G401.6 (cell line): ENCODE measurements at regions not wholly inside any gene's neighbourhood (a gene's known extent, or its start where the extent isn't known, plus 50 kb on each side); places are given as distances from the start of the nearest gene placed in this dataset.
"Not testable (repeated sequence)": the region's sequence is repeated elsewhere in the genome, so short reads cannot be mapped to it uniquely, and the experiment has no call there.

Experiments
- FAIRE-seq: peaks from 2 replicates; lab custom pipeline; 2012; peaks lifted over from hg19 to GRCh38; lab: Jason Lieb, UNC

GRCh38 chr6:4250645-4251044 is 115.3 kb upstream of the ECI2 start:
- no peak for FAIRE-seq

- not testable (repeated sequence) for FAIRE-seq
Observed at GRCh38 chr6:4243832-4244231, 108.5 kb upstream of the ECI2 start.

- no peak for FAIRE-seq
Observed at GRCh38 chr6:4243237-4243636, 107.9 kb upstream of the ECI2 start.

- FAIRE-seq = no peak
Observed at GRCh38 chr6:4242601-4243000, 107.2 kb upstream of the ECI2 start.

- no peak for FAIRE-seq
Observed at GRCh38 chr6:4240148-4240547, 104.8 kb upstream of the ECI2 start.

GRCh38 chr6:4225161-4225872 is 89.9 kb upstream of the ECI2 start:
- no peak for FAIRE-seq

- FAIRE-seq = no peak
Observed at GRCh38 chr6:4224067-4224978, 88.9 kb upstream of the ECI2 start.

- no peak for FAIRE-seq
Observed at GRCh38 chr6:4220558-4220957, 85.2 kb upstream of the ECI2 start.

GRCh38 chr6:4218619-4219317 is 83.4 kb upstream of the ECI2 start:
- not testable (repeated sequence) for FAIRE-seq

- no peak for FAIRE-seq
Observed at GRCh38 chr6:4212588-4212987, 77.2 kb upstream of the ECI2 start.

GRCh38 chr6:4210629-4211419 is 75.4 kb upstream of the ECI2 start:
- FAIRE-seq = no peak

- no peak for FAIRE-seq
Observed at GRCh38 chr6:4209196-4209595, 73.8 kb upstream of the ECI2 start.

- FAIRE-seq = no peak
Observed at GRCh38 chr6:4208158-4208557, 72.8 kb upstream of the ECI2 start.

GRCh38 chr6:4203642-4204417 is 68.5 kb upstream of the ECI2 start:
- not testable (repeated sequence) for FAIRE-seq

- FAIRE-seq = no peak
Observed at GRCh38 chr6:4192627-4193026, 57.3 kb upstream of the ECI2 start.

GRCh38 chr6:4192173-4192572 is 56.8 kb upstream of the ECI2 start:
- FAIRE-seq = no peak

- FAIRE-seq = no peak
Observed at GRCh38 chr6:4191271-4191721, 55.9 kb upstream of the ECI2 start.

GRCh38 chr6:4189249-4189648 is 53.9 kb upstream of the ECI2 start:
- FAIRE-seq = no peak

GRCh38 chr6:4188801-4189200 is 53.4 kb upstream of the ECI2 start:
- FAIRE-seq = no peak

GRCh38 chr6:4187480-4187879 is 52.1 kb upstream of the ECI2 start:
- FAIRE-seq = no peak

- FAIRE-seq = no peak
Observed at GRCh38 chr6:4186385-4186784, 51.0 kb upstream of the ECI2 start.
